ENCODE measurements at regions not wholly inside any gene's neighbourhood (a gene's known extent, or its start where the extent isn't known, plus 50 kb on each side); places are given as distances from the start of the nearest gene placed in this dataset.

- Mint-ChIP-seq H3K4me1 (peaks cover 3% of the 10 kb centered on the region), H3K27ac (no peak overlapping the region), H3K36me3 (ENCODE audit: low read depth) (peaks cover 14% of the 10 kb centered on the region), H3K4me3 (no peak overlapping the region), H3K9me3 (peaks cover 16% of the 10 kb centered on the region), H3K27me3 (ENCODE audit: insufficient read depth) (no peaks in the 10 kb centered on the region)
- WGBS, 2 experiments (ENCODE audit: insufficient coverage in 1 of 2, insufficient read length in 1 of 2) = 90 to 93% methylated on average over 2 of the region's 2 CpGs
- H3K9ac ChIP-seq (ENCODE audit: extremely low read depth, low read length, poor library complexity, severe bottlenecking) = no peak overlapping the region
- H3K9me3 ChIP-seq (ENCODE audit: control insufficient read depth, low read length) = peaks cover 16% of the 10 kb centered on the region
- TF ChIP-seq, protein P1, sequence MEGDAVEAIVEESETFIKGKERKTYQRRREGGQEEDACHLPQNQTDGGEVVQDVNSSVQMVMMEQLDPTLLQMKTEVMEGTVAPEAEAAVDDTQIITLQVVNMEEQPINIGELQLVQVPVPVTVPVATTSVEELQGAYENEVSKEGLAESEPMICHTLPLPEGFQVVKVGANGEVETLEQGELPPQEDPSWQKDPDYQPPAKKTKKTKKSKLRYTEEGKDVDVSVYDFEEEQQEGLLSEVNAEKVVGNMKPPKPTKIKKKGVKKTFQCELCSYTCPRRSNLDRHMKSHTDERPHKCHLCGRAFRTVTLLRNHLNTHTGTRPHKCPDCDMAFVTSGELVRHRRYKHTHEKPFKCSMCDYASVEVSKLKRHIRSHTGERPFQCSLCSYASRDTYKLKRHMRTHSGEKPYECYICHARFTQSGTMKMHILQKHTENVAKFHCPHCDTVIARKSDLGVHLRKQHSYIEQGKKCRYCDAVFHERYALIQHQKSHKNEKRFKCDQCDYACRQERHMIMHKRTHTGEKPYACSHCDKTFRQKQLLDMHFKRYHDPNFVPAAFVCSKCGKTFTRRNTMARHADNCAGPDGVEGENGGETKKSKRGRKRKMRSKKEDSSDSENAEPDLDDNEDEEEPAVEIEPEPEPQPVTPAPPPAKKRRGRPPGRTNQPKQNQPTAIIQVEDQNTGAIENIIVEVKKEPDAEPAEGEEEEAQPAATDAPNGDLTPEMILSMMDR (conservative IDR thresholded peaks at IDR 0.05) = no peak
- H3K27me3 ChIP-seq (ENCODE audit: control insufficient read depth, insufficient read depth, low read length, poor library complexity, severe bottlenecking) = no peaks in the 10 kb centered on the region
- H3K4me3 ChIP-seq (ENCODE audit: low read length) = no peak overlapping the region
- no peak for DNase-seq
- H3K4me1 ChIP-seq (ENCODE audit: control insufficient read depth, insufficient read depth, low read length) = no peaks in the 10 kb centered on the region
- H3K36me3 ChIP-seq (ENCODE audit: control insufficient read depth, insufficient read depth, low read length) = no peaks in the 10 kb centered on the region
- no peak overlapping the region for H3K27ac ChIP-seq (ENCODE audit: low read depth, low read length)
Measured at GRCh38 chr2:187719510-187719909, 165.3 kb upstream of the TFPI start.

- H3K4me3 Mint-ChIP-seq = no peak overlapping the region
- Histone ChIP-seq H3K9ac (ENCODE audit: extremely low read depth, low read length, poor library complexity, severe bottlenecking) (no peak overlapping the region), H3K4me1 (ENCODE audit: control insufficient read depth, insufficient read depth, low read length) (no peaks in the 10 kb centered on the region), H3K27me3 (ENCODE audit: control insufficient read depth, insufficient read depth, low read length, poor library complexity, severe bottlenecking) (no peaks in the 10 kb centered on the region), H3K36me3 (ENCODE audit: control insufficient read depth, insufficient read depth, low read length) (no peaks in the 10 kb centered on the region), H3K4me3 (ENCODE audit: low read length) (no peak overlapping the region), H3K27ac (ENCODE audit: low read depth, low read length) (no peak overlapping the region), H3K9me3 (ENCODE audit: control insufficient read depth, low read length) (no peaks in the 10 kb centered on the region)
- no peak for DNase-seq
- WGBS, 2 experiments (ENCODE audit: insufficient coverage in 1 of 2, insufficient read length in 1 of 2) = 91 to 93% methylated on average over 3 to 4 of the region's 4 CpGs
- H3K4me1 Mint-ChIP-seq = no peaks in the 10 kb centered on the region
- H3K36me3 Mint-ChIP-seq (ENCODE audit: low read depth) = no peaks in the 10 kb centered on the region
- H3K9me3 Mint-ChIP-seq = peaks cover 10% of the 10 kb centered on the region
- no peaks in the 10 kb centered on the region for H3K27me3 Mint-ChIP-seq (ENCODE audit: insufficient read depth)
- TF ChIP-seq, protein P1 (conservative IDR thresholded peaks at IDR 0.05) = no peak
- H3K27ac Mint-ChIP-seq = no peak overlapping the region
Measured at GRCh38 chr2:187748958-187749357, 194.7 kb upstream of the TFPI start.

DNA sequence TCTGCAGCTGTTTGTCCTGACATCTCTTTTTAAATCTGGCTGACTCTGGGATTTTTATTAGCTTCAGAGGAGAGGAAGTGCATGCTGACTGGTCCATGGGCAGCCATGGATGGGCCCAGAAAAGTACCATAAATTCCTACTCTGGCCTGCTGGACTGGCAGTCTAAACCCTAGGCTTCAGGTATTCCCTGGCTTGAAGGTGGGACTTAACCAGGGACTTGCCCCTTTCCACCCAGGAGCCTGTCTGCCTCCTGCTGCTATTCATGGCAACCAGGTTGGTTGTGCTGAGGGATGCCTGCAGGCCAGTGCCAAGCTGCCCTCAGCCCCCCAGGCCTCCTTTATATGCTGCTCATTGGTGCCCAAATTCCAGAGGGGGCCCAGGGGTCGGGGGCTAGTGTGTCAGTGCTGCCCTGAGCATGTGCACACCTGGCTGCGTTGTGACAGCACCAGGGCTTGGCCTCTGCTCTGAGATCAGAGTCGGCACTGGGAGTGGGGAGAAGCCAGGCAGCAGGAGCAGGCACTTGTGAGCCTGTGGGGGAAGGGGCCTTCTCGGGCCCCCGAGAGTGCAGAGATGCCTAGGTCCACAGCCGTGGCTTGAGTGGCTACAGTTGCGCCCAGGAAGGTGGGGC, 195.7 kb upstream of the TFPI start:
- Mint-ChIP-seq H3K27ac (no peak overlapping the region), H3K27me3 (ENCODE audit: insufficient read depth) (no peaks in the 10 kb centered on the region), H3K4me1 (no peaks in the 10 kb centered on the region), H3K36me3 (ENCODE audit: low read depth) (no peaks in the 10 kb centered on the region), H3K4me3 (no peak overlapping the region), H3K9me3 (peaks cover 10% of the 10 kb centered on the region)
- Histone ChIP-seq H3K27ac (ENCODE audit: low read depth, low read length) (no peak overlapping the region), H3K36me3 (ENCODE audit: control insufficient read depth, insufficient read depth, low read length) (no peaks in the 10 kb centered on the region), H3K4me1 (ENCODE audit: control insufficient read depth, insufficient read depth, low read length) (no peaks in the 10 kb centered on the region), H3K27me3 (ENCODE audit: control insufficient read depth, insufficient read depth, low read length, poor library complexity, severe bottlenecking) (no peaks in the 10 kb centered on the region), H3K4me3 (ENCODE audit: low read length) (no peak overlapping the region), H3K9ac (ENCODE audit: extremely low read depth, low read length, poor library complexity, severe bottlenecking) (no peak overlapping the region), H3K9me3 (ENCODE audit: control insufficient read depth, low read length) (no peaks in the 10 kb centered on the region)
- TF ChIP-seq, protein P1 (conservative IDR thresholded peaks at IDR 0.05) = no peak
- WGBS, 2 experiments (ENCODE audit: insufficient coverage in 1 of 2, insufficient read length in 1 of 2) = 92 to 100% methylated on average over 2 to 7 of the region's 7 CpGs
- no peak for DNase-seq

Measured in endodermal cell (in vitro differentiated cells).